ENCODE measurements at regions not wholly inside any gene's neighbourhood (a gene's known extent, or its start where the extent isn't known, plus 50 kb on each side); places are given as distances from the start of the nearest gene placed in this dataset.

- H3K36me3 ChIP-seq (ENCODE audit: control insufficient read depth in 2 of 4, insufficient read depth in 4 of 4, low read length in 3 of 4): no peaks in the 10 kb centered on the region
- no peak overlapping the region for H4K5ac ChIP-seq (ENCODE audit: insufficient read length, low read depth, low read length)
- H3K4me1 ChIP-seq (replicated peaks in 1 of 4; ENCODE audit: control insufficient read depth in 3 of 4, insufficient read depth in 4 of 4, low read length in 3 of 4): peaks cover 0 to 4% (median 0%) of the 10 kb centered on the region in 4 experiments; a peak in 1 of 7 replicates
- H3K27me3 ChIP-seq (replicated peaks in 1 of 4; ENCODE audit: control insufficient read depth in 3 of 4, extremely low read depth in 1 of 4, insufficient read depth in 3 of 4, low read length in 3 of 4): no peaks in the 10 kb centered on the region
- H3K4me2 ChIP-seq (ENCODE audit: insufficient read depth in 1 of 2, low read depth in 2 of 2, low read length in 2 of 2): no peak overlapping the region
- FAIRE-seq: no peak
- H4K91ac ChIP-seq (replicated peaks; ENCODE audit: insufficient read length, low read length): no peak overlapping the region
- H2BK20ac ChIP-seq (ENCODE audit: low read length): no peak overlapping the region
- POLR2A ChIA-PET (ENCODE audit: partially characterized antibody): no interaction called here
- H3K18ac ChIP-seq (ENCODE audit: extremely low read depth, low read length): no peak overlapping the region
- no peaks in the 10 kb centered on the region for H3K23me2 ChIP-seq (ENCODE audit: low read depth, low read length)
- no peak overlapping the region for H3K56ac ChIP-seq (replicated peaks; ENCODE audit: insufficient read length, low read depth, low read length)
- H3K4me3 ChIP-seq (ENCODE audit: extremely low read depth in 1 of 4, insufficient read depth in 2 of 4, low read depth in 3 of 4, low read length in 4 of 4): no peak overlapping the region
- H2BK120ac ChIP-seq (replicated peaks; ENCODE audit: low read depth, low read length): no peak overlapping the region
- no peak overlapping the region for H4K8ac ChIP-seq (ENCODE audit: extremely low read depth, insufficient read depth, low read length)
- 91% methylated on average over 3 of the region's 3 CpGs; no CpG with 5 or more reads in 1 of the 2 experiments for WGBS, 2 experiments (ENCODE audit: extremely low coverage in 1 of 2, insufficient coverage in 1 of 2, insufficient read length in 1 of 2, insufficient replicate concordance in 2 of 2, low coverage in 1 of 2, low lambda C conversion rate in 2 of 2, missing lambda C conversion rate in 1 of 2)
- H2BK15ac ChIP-seq (ENCODE audit: low read length): no peak overlapping the region
- H3K79me2 ChIP-seq (ENCODE audit: control insufficient read depth in 1 of 2, insufficient read depth in 2 of 2, low read length in 2 of 2): no peaks in the 10 kb centered on the region
- H4K20me1 ChIP-seq (replicated peaks in 1 of 2; ENCODE audit: control insufficient read depth in 1 of 2, insufficient read depth in 2 of 2, low read length in 2 of 2): no peaks in the 10 kb centered on the region
- H2BK5ac ChIP-seq (ENCODE audit: low read depth, low read length): no peak overlapping the region
- H3K4ac ChIP-seq (replicated peaks; ENCODE audit: insufficient read length, low read depth, low read length): no peak overlapping the region
- CTCF ChIA-PET (ENCODE audit: partially characterized antibody): interaction anchor here (0.6 kb wide), 1 partner anchor 599 kb away, joined by 3 read pairs; no protein-coding TSS in a partner anchor
- no peak overlapping the region for H3K23ac ChIP-seq (ENCODE audit: insufficient read length)
- no peak overlapping the region for H2AFZ ChIP-seq (ENCODE audit: low read length)
- H3K14ac ChIP-seq (ENCODE audit: insufficient read length): no peak overlapping the region
- H3K27ac ChIP-seq (ENCODE audit: low read depth, low read length): no peak overlapping the region
- no peaks in the 10 kb centered on the region for H3K79me1 ChIP-seq (ENCODE audit: low read depth, low read length)
- H3K9ac ChIP-seq (replicated peaks in 1 of 4; ENCODE audit: extremely low read depth in 1 of 4, low read depth in 3 of 4, low read length in 3 of 4): no peak overlapping the region
- H3K9me3 ChIP-seq (ENCODE audit: insufficient read depth in 2 of 2, low read depth in 1 of 2, low read length in 1 of 2): no peaks in the 10 kb centered on the region
- no peak overlapping the region for H2AK5ac ChIP-seq (ENCODE audit: low read depth, low read length)
- H2BK12ac ChIP-seq (ENCODE audit: low read depth, low read length): no peak overlapping the region
- DNase-seq (ENCODE audit: low read depth in 1 of 2, low spot score in 2 of 2): no peak
- TF ChIP-seq KDM4A (IDR thresholded peaks at IDR 0.05; ENCODE audit: low read depth, low read length, severe bottlenecking) (no peak), CTCF (IDR thresholded peaks at IDR 0.05; ENCODE audit: control extremely low read depth in 1 of 3, insufficient read depth in 1 of 3, low read depth in 1 of 3, low read length in 3 of 3) (no peak), SUZ12 (IDR thresholded peaks at IDR 0.05; ENCODE audit: low read length) (no peak), SRF (IDR thresholded peaks at IDR 0.05; ENCODE audit: low read depth, low read length) (no peak), FOSL1 (IDR thresholded peaks at IDR 0.05; ENCODE audit: insufficient read depth, low read depth, low read length) (no peak), EGR1 (IDR thresholded peaks at IDR 0.05; ENCODE audit: borderline replicate concordance, low read depth, low read length) (no peak)
These were observed 193.3 kb upstream of the NR3C1 start for GRCh38 chr5:143596824-143597223.
